GM12878 (cell line): ENCODE measurements at regions not wholly inside any gene's neighbourhood (a gene's known extent, or its start where the extent isn't known, plus 50 kb on each side); places are given as distances from the start of the nearest gene placed in this dataset.

Experiments used
- ATAC-seq: fragments of 200-7000 bp; cut with Tn5 transposase; 3 replicates; pipeline ENCODE4 v1.9.1; 2020; ENCODE audit warnings: mild to moderate bottlenecking, moderate library complexity
- BruUV-seq: library from RNA; stranded (reverse); fragments of 400-500 nt; replicated peaks from 2 replicates; lab custom pipeline; 2021; lab: Mats Ljungman, UMichigan
- CTCF ChIA-PET: fragments of 300-600 bp; sonication (Branson Sonifier 250); formaldehyde crosslinking; extraction: SDS; loops from one replicate; lab custom pipeline; 2021; ENCODE audit warnings: inconsistent platforms; lab: Yijun Ruan, JAX
- POLR2A ChIA-PET: fragments of 350-600 bp; formaldehyde crosslinking; extraction: SDS; loops from one replicate; lab custom pipeline; 2021; ENCODE audit warnings: inconsistent platforms; lab: Charles Lee
- RAD21 ChIA-PET: fragments of 300-600 bp; sonication (Branson Sonifier 250); formaldehyde crosslinking; loops from one replicate; lab custom pipeline; 2023; ENCODE audit warnings: antibody characterized with exemption; ENCODE audit not compliant: unreplicated experiment; lab: Charles Lee
- SMC1A ChIA-PET: fragments of 300-600 bp; sonication (Branson Sonifier 250); formaldehyde crosslinking; loops from one replicate; lab custom pipeline; 2023; ENCODE audit not compliant: unreplicated experiment, uncharacterized antibody; lab: Charles Lee
- DNase-seq: peaks from one replicate; pipeline ENCODE4 v3.0.0-alpha.2; 2011; ENCODE audit warnings: low read depth, low spot score
- FAIRE-seq: peaks from 3 replicates; lab custom pipeline; 2011; peaks lifted over from hg19 to GRCh38; lab: Jason Lieb, UNC
- H2AFZ ChIP-seq: 2 replicates; pipeline ENCODE4 v1.6.0; 2011; ENCODE audit warnings: low read depth, low read length, control low read depth; ENCODE audit not compliant: control insufficient read depth
- H3K27ac ChIP-seq: 2 replicates; pipeline ENCODE4 v1.5.1; 2011; ENCODE audit warnings: control low read depth; ENCODE audit not compliant: control insufficient read depth, insufficient read depth
- H3K27me3 ChIP-seq, 2 experiments: replicated peaks in 1 of 2; 2 replicates each; pipeline versions ENCODE4 v1.6.0 to v1.6.1; 2011; ENCODE audit warnings: low read length in 1 of 2; ENCODE audit not compliant: control insufficient read depth in 2 of 2, insufficient read depth in 2 of 2
- H3K36me3 ChIP-seq, 2 experiments: 2 replicates each; pipeline ENCODE4 v1.5.1; 2011; ENCODE audit warnings: low read length in 1 of 2; ENCODE audit not compliant: control insufficient read depth in 2 of 2, insufficient read depth in 2 of 2
- H3K4me1 ChIP-seq: 2 replicates; pipeline ENCODE4 v1.6.1; 2011; ENCODE audit warnings: mild to moderate bottlenecking, low read length, moderate library complexity, mixed read lengths; ENCODE audit not compliant: control insufficient read depth, insufficient read depth
- H3K4me2 ChIP-seq: 2 replicates; pipeline ENCODE4 v1.6.0; 2011; ENCODE audit warnings: control low read depth; ENCODE audit not compliant: control insufficient read depth, insufficient read depth
- H3K4me3 ChIP-seq: fragments of 200-600 bp; sonication (generic); 2 replicates; pipeline ENCODE4 v1.5.1; 2016
- H3K79me2 ChIP-seq: 2 replicates; pipeline ENCODE4 v1.6.0; 2011; ENCODE audit warnings: low read length; ENCODE audit not compliant: control insufficient read depth, insufficient read depth
- H3K9ac ChIP-seq: 2 replicates; pipeline ENCODE4 v1.8.0; 2011; ENCODE audit warnings: low read length, control low read depth, mixed read lengths; ENCODE audit not compliant: control insufficient read depth, insufficient read depth
- H3K9me3 ChIP-seq: replicated peaks from 3 replicates; pipeline ENCODE4 v1.5.1; 2011; ENCODE audit warnings: mild to moderate bottlenecking, low read length; ENCODE audit not compliant: control insufficient read depth, insufficient read depth
- H4K20me1 ChIP-seq: 2 replicates; pipeline ENCODE4 v1.6.0; 2011; ENCODE audit not compliant: control insufficient read depth, insufficient read depth
- KLF5 ChIP-seq: fragments of 450-650 bp; IDR thresholded peaks from 2 replicates; pipeline ENCODE4 v1.6.1; 2014; ENCODE audit warnings: mild to moderate bottlenecking; ENCODE audit not compliant: partially characterized antibody
- ZBED1 ChIP-seq: IDR thresholded peaks from 2 replicates; pipeline ENCODE4 v1.6.1; 2016; ENCODE audit warnings: borderline replicate concordance
- WGBS: methylation state at CpG from one replicate; pipeline ENCODE4 v1.1.6; 2016; ENCODE audit warnings: low lambda C conversion rate; ENCODE audit not compliant: insufficient replicate concordance, insufficient coverage; ENCODE audit errors: missing lambda C conversion rate; 5-methylcytosine and 5-hydroxymethylcytosine counted together
- in situ Hi-C: fragments of 300-500 bp; cut with MboI; formaldehyde crosslinking; loops from 9 replicates; pipeline ENCODE4 v1.14.3; 2018; ENCODE audit warnings: mixed read lengths
- intact Hi-C: fragments of 100-400 bp; cut with micrococcal nuclease; formaldehyde crosslinking; loops from one replicate; pipeline ENCODE4 v1.14.2; 2022; ENCODE audit not compliant: unreplicated experiment
- TF ChIP-seq, protein P1 (sequence below): fragments of 150-350 bp; IDR thresholded peaks from 2 replicates; pipeline ENCODE4 v1.6.1; 2016; ENCODE audit warnings: low read depth, low read length

DNA sequence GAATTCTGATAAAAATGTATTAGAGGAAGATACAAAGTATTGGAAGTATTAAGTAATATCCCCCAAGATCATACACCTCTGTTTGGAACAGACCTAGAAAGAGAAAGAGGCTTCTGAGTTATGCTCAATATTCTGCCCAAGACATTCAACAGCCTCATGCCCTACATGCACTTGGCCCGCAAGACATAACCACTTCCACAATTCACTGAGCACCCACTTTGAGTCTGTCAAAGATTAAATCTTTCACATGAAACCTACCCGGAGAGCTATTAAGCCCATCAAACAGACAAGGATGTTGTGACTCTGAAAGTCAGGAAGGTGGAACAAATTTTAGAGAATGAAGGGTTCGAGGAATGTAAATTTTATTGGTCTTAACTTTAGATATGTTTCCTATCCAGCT, 344.7 kb upstream of the SYT4 start (continued):
- no peak for TF ChIP-seq KLF5
- TF ChIP-seq, protein P1, sequence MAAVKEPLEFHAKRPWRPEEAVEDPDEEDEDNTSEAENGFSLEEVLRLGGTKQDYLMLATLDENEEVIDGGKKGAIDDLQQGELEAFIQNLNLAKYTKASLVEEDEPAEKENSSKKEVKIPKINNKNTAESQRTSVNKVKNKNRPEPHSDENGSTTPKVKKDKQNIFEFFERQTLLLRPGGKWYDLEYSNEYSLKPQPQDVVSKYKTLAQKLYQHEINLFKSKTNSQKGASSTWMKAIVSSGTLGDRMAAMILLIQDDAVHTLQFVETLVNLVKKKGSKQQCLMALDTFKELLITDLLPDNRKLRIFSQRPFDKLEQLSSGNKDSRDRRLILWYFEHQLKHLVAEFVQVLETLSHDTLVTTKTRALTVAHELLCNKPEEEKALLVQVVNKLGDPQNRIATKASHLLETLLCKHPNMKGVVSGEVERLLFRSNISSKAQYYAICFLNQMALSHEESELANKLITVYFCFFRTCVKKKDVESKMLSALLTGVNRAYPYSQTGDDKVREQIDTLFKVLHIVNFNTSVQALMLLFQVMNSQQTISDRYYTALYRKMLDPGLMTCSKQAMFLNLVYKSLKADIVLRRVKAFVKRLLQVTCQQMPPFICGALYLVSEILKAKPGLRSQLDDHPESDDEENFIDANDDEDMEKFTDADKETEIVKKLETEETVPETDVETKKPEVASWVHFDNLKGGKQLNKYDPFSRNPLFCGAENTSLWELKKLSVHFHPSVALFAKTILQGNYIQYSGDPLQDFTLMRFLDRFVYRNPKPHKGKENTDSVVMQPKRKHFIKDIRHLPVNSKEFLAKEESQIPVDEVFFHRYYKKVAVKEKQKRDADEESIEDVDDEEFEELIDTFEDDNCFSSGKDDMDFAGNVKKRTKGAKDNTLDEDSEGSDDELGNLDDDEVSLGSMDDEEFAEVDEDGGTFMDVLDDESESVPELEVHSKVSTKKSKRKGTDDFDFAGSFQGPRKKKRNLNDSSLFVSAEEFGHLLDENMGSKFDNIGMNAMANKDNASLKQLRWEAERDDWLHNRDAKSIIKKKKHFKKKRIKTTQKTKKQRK: no peak

DNA sequence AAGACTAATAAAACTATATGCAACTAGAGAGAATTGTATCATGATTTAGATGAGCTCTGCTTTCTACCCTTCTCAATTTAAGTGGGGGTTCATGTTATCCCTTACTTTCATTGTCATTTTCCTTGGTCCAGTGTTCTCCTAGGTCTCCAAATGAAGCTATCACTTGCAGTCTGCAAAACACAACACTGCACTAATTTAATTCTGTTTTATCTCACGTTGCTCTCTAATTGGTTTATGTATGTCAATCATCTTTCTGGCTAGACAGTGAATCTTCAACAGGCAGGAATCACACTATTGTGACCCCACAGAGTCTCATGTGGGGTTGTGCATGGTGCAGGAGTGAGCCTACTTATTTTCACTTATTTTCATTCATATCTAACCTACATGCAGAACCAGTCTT, 348.3 kb upstream of the SYT4 start:
- ATAC-seq (no peak), DNase-seq (no peak), FAIRE-seq (no peak)
- Histone ChIP-seq H3K27ac (no peak overlapping the region), H3K79me2 (no peaks in the 10 kb centered on the region), H3K36me3 (no peaks in the 10 kb centered on the region), H3K4me2 (no peak overlapping the region), H3K9ac (no peak overlapping the region), H3K27me3 (no peaks in the 10 kb centered on the region; a peak in 1 of 4 replicates), H2AFZ (no peak overlapping the region), H3K4me1 (no peaks in the 10 kb centered on the region), H4K20me1 (no peaks in the 10 kb centered on the region), H3K9me3 (no peaks in the 10 kb centered on the region), H3K4me3 (no peak overlapping the region)
- RAD21 ChIA-PET: no interaction called here
- in situ Hi-C loops: no loop called here
- no TSS peak for BruUV-seq
- POLR2A ChIA-PET: no interaction called here
- SMC1A ChIA-PET: no interaction called here
- CTCF ChIA-PET: interaction anchor here (1.0 kb wide), 1 partner anchor 1761 kb away, joined by 3 read pairs; no protein-coding TSS in a partner anchor
- intact Hi-C loops: no loop called here
- TF ChIP-seq ZBED1: no peak
- 0% methylated on average over 1 of the region's 1 CpG for whole genome bisulfite sequencing
